ENCODE measurements at regions not wholly inside any gene's neighbourhood (a gene's known extent, or its start where the extent isn't known, plus 50 kb on each side); places are given as distances from the start of the nearest gene placed in this dataset.

DNA sequence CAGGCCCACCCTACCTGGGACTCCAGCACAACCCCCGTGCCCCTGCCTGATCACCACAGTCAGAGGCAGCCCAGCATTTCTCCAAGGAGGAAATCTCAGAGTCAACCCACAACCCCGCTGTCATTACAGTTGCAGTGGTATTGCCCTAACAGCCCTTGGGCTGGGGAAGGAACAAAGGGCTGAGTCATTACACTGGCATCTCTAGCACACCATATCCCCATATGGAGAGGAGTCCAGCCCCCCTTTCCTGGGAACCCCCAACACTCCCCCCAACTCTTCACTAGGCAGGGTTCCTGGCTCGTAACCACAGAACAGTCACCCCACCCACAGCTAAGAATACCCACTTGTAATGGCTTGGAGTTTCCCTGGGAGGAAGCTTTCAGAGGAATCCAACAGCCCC is 149.4 kb upstream of the OGFRL1 start:
- TF ChIP-seq YY1 (IDR thresholded peaks at IDR 0.05; ENCODE audit: insufficient read depth, insufficient read length): no peak
- no peak for TF ChIP-seq ZNF274 (IDR thresholded peaks at IDR 0.05; ENCODE audit: low read depth, low read length)

All from NT2/D1 (cell line).